ENCODE measurements at regions not wholly inside any gene's neighbourhood (a gene's known extent, or its start where the extent isn't known, plus 50 kb on each side); places are given as distances from the start of the nearest gene placed in this dataset.

DNA sequence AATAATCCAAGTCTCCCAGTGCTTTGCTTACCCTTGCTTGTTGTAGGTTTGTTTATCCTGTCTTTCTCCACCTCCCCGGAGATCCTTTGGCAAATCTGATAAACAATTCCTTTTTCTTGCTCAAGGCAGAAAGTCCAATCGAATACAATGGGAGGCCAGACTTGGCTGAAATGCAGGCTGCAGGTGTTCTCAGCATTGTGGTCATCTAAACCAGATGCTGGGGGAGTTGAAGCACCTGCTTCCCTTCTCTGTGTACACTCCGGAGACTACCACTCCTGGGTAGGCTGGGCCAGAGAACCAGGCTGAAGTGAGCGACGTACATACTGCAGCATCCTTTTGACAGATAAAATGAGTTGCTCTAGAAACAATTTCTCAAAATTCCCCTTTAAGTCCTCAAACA is 82.6 kb upstream of the PREP start:
- intact Hi-C loops (cut with micrococcal nuclease) = loop anchor here (2.0 kb wide), 3 partner anchors 161 to 815 kb away; no protein-coding TSS in a partner anchor
- H3K27ac Mint-ChIP-seq = no peak overlapping the region
- H3K9me3 Mint-ChIP-seq = no peaks in the 10 kb centered on the region
- H3K36me3 Mint-ChIP-seq (ENCODE audit: low read depth) = no peaks in the 10 kb centered on the region
- CTCF ChIA-PET = interaction anchor here (0.9 to 1.0 kb wide), 2 partner anchors 54 to 956 kb away, joined by 3 to 5 read pairs; no protein-coding TSS in a partner anchor
- DNase-seq = no peak
- no peak overlapping the region for H3K4me3 Mint-ChIP-seq
- H3K27me3 Mint-ChIP-seq (ENCODE audit: low read depth) = peaks cover 18% of the 10 kb centered on the region
- no peaks in the 10 kb centered on the region for H3K4me1 Mint-ChIP-seq (ENCODE audit: low read depth)

DNA sequence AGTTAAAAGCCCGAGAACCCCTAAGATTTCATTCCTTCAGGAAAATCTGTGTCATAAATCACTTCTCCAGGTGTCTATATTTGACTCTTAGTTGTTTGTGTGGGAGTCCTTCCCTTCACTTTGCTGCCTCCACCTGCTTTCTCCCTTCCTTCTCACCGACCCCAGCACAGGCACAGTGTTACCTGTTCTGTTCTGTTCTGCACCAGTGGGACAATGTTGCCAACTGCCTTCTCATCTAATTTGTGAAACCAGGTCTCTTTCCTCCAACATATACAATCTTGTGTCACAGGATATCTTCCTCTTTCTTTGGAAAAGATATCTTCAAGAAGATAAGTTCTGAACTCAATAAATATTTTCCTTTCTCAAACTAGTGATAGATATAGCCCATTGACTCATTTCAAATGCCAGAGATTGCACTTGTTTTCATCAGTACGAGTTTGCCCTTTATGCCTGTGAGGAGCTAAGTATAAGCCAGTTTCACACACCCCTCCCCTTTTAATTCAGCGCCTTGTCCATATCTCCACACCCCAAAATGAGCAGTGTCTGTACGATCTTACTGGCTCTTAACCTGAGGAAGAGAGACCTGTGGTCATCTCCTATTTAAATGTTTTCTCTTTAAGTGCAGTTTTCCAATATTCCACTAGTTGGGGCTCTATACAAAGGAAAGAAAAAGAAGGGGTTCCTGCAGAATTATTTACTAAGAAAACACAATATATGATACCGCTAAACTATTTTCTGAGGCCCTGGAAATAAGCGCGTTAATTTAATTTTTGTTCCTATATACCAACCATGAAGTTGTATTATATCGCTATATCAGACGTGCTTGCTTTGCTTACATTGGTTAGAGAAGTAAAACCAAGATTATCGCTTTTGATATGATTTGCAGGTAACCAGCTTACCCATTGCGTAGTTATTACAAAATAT is 81.6 kb upstream of the PREP start:
- H3K4me3 Mint-ChIP-seq = no peak overlapping the region
- intact Hi-C loops (cut with micrococcal nuclease) = loop anchor here (1.0 to 5.0 kb wide), 6 partner anchors 162 to 816 kb away; partner anchors contain the start of gene PRDM1

DNA sequence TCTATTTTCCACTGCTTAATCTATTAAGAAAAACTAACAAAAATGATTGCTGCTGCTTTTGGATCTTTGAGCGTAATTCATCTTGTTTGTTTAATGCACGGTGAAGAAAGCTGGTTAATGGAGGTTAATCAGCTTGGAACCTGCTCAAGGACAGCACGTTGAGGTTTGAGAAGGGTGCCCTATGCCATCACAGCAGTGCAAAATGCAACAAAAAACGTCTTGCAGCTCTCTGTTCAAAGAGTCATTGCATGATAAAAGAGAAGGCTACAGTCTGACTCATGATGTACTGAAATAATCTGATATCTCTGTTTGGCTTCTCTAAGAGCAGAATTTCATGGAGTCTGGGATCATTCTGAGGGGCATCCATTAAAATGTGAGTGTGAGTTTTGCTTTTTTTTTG is 80.6 kb upstream of the PREP start:
- Mint-ChIP-seq H3K4me3 (no peak overlapping the region), H3K27ac (no peak overlapping the region), H3K4me1 (ENCODE audit: low read depth) (no peaks in the 10 kb centered on the region), H3K27me3 (ENCODE audit: low read depth) (peaks cover 20% of the 10 kb centered on the region), H3K36me3 (ENCODE audit: low read depth) (no peaks in the 10 kb centered on the region), H3K9me3 (no peaks in the 10 kb centered on the region)
- DNase-seq = no peak
- CTCF ChIA-PET = interaction anchor here (0.9 to 1.1 kb wide), 3 partner anchors 10 to 739 kb away, joined by 3 read pairs; no protein-coding TSS in a partner anchor
- intact Hi-C loops (cut with micrococcal nuclease) = loop anchor here (5.0 kb wide), 2 partner anchors 249 to 659 kb away; no protein-coding TSS in a partner anchor

More for the DNA sequence above, 81.6 kb upstream of the PREP start:
- H3K27me3 Mint-ChIP-seq (ENCODE audit: low read depth) = peaks cover 18% of the 10 kb centered on the region
- CTCF ChIA-PET = interaction anchor here (0.9 to 1.0 kb wide), 3 partner anchors 9 to 957 kb away, joined by 3 to 5 read pairs (median 3); no protein-coding TSS in a partner anchor
- no peaks in the 10 kb centered on the region for H3K4me1 Mint-ChIP-seq (ENCODE audit: low read depth)
- no peak for DNase-seq
- H3K27ac Mint-ChIP-seq = no peak overlapping the region
- no peaks in the 10 kb centered on the region for H3K9me3 Mint-ChIP-seq
- no peaks in the 10 kb centered on the region for H3K36me3 Mint-ChIP-seq (ENCODE audit: low read depth)

DNA sequence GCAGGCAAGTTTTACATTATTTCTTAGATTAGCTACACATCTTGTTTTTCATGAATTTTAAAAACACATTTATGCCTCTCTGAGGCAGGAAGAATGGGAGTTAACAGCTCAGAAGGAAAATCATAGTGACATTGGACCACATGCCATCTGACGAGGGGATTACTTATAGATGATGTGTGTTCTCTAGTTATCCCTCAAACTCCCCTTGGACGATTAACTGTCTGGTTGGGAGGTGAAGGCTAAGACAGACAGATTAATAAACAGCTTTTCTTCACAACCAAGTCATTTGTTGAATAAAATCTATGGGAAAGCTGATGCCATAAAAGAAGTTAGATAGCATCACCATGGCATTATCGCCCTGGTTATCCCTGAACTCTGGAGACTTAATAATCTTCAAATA is 80.0 kb upstream of the PREP start:
- peaks cover 22% of the 10 kb centered on the region for H3K27me3 Mint-ChIP-seq (ENCODE audit: low read depth)
- H3K4me1 Mint-ChIP-seq (ENCODE audit: low read depth) = no peaks in the 10 kb centered on the region
- no peak for DNase-seq
- CTCF ChIA-PET = interaction anchor here (0.6 to 1.1 kb wide), 3 partner anchors 164 to 740 kb away, joined by 3 read pairs; no protein-coding TSS in a partner anchor
- H3K9me3 Mint-ChIP-seq = no peaks in the 10 kb centered on the region
- intact Hi-C loops (cut with micrococcal nuclease) = loop anchor here (5.0 kb wide), 2 partner anchors 249 to 659 kb away; no protein-coding TSS in a partner anchor
- no peaks in the 10 kb centered on the region for H3K36me3 Mint-ChIP-seq (ENCODE audit: low read depth)
- no peak overlapping the region for H3K4me3 Mint-ChIP-seq
- H3K27ac Mint-ChIP-seq = no peak overlapping the region

DNA sequence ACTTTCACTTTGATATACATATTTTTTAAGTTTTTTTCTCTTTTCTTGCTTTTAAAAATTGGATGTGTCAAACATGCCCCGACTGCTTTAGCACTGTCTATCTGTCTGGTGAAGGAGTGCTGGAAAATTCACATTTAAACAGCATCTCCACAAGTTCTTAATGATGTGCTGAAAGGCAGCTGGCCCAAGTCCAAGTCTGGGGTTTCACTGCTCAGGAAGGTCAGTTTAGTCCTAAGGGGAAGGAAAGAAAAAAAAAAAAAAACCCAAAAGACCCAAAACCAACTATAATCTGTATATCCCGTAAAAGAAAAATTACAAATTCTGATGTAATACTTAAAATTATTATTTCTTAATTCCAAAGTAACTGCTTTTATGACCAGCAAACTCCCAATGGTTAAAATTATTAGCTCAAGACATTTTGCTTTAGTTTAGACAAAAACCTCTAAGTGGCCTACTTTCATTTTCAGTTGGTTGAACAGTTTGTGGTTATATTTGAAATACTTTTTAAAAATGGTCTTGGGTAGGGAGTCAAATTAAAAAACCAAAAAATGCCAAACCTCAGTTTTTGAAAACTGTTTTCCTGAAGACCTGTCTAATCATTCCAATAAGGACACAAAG is 79.5 kb upstream of the PREP start:
- no peaks in the 10 kb centered on the region for H3K4me1 Mint-ChIP-seq (ENCODE audit: low read depth)
- H3K36me3 Mint-ChIP-seq (ENCODE audit: low read depth) = no peaks in the 10 kb centered on the region
- peaks cover 23% of the 10 kb centered on the region for H3K27me3 Mint-ChIP-seq (ENCODE audit: low read depth)
- no peak overlapping the region for H3K4me3 Mint-ChIP-seq
- H3K9me3 Mint-ChIP-seq = no peaks in the 10 kb centered on the region
- intact Hi-C loops (cut with micrococcal nuclease) = loop anchor here (5.0 kb wide), 2 partner anchors 250 to 660 kb away; no protein-coding TSS in a partner anchor
- no peak overlapping the region for H3K27ac Mint-ChIP-seq
- CTCF ChIA-PET = interaction anchor here (0.6 to 1.1 kb wide), 3 partner anchors 165 to 741 kb away, joined by 3 read pairs; no protein-coding TSS in a partner anchor
- no peak for DNase-seq

GRCh38 chr6:105476978-105477377 is 74.1 kb upstream of the PREP start:
- no peak overlapping the region for H3K4me3 Mint-ChIP-seq
- intact Hi-C loops (cut with micrococcal nuclease) = no loop called here
- CTCF ChIA-PET = no interaction called here
- H3K9me3 Mint-ChIP-seq = no peaks in the 10 kb centered on the region
- no peak overlapping the region for H3K27ac Mint-ChIP-seq
- H3K27me3 Mint-ChIP-seq (ENCODE audit: low read depth) = peaks cover 32% of the 10 kb centered on the region
- H3K36me3 Mint-ChIP-seq (ENCODE audit: low read depth) = no peaks in the 10 kb centered on the region
- H3K4me1 Mint-ChIP-seq (ENCODE audit: low read depth) = no peaks in the 10 kb centered on the region
- DNase-seq = no peak

- H3K9me3 Mint-ChIP-seq = no peaks in the 10 kb centered on the region
- no peak overlapping the region for H3K27ac Mint-ChIP-seq
- H3K4me3 Mint-ChIP-seq = no peak overlapping the region
- intact Hi-C loops (cut with micrococcal nuclease) = no loop called here
- no peak for DNase-seq
- no peaks in the 10 kb centered on the region for H3K36me3 Mint-ChIP-seq (ENCODE audit: low read depth)
- H3K4me1 Mint-ChIP-seq (ENCODE audit: low read depth) = no peaks in the 10 kb centered on the region
- peaks cover 27% of the 10 kb centered on the region for H3K27me3 Mint-ChIP-seq (ENCODE audit: low read depth)
- CTCF ChIA-PET = interaction anchor here (0.7 kb wide), 1 partner anchor 722 kb away, joined by 3 read pairs; no protein-coding TSS in a partner anchor
Measured at GRCh38 chr6:105474234-105474633, 71.4 kb upstream of the PREP start.

DNA sequence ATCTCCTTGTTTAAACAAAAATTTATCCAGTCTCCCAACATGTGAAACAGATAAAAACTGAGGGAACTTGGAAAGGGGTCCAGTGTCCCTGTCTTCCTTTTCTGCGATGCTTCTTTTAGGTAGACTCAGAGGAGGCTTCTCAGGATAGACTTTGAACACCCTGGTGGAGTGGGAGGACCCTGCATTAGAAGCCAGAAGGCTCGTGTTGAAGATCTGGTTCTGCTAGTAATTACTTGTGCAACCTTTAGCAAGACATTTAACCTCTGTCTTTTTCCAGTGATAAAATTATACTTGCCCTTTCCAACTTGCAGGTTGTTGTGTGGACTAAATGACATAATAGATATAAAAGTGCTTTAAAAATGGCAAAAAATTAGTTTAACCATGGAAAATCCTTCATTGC is 67.1 kb upstream of the PREP start:
- no peak for DNase-seq
- intact Hi-C loops (cut with micrococcal nuclease) = no loop called here
- Mint-ChIP-seq H3K36me3 (ENCODE audit: low read depth) (no peaks in the 10 kb centered on the region), H3K27ac (no peak overlapping the region), H3K9me3 (peaks cover 13% of the 10 kb centered on the region), H3K4me1 (ENCODE audit: low read depth) (no peaks in the 10 kb centered on the region), H3K4me3 (no peak overlapping the region), H3K27me3 (ENCODE audit: low read depth) (peaks cover 27% of the 10 kb centered on the region)
- CTCF ChIA-PET = no interaction called here

DNA sequence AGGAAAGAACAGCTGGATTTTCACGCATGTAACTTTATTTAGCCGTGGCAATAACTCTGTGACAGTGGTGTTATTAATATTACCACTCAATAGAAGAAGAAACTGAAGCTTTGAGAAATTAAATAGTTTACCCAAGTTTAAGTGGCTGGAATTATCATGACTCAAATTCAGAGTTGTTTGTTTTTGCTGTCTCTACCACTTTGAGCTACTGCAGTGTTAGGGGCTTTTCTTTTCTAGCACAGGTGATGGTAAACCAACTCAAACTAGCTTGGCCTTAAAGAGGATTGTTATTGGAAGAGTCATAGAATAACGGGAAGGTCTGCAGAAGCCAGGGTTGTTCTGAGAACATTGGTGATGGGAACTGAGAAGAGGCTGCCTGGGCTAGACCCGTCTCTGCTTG is 66.0 kb upstream of the PREP start:
- no peak for DNase-seq
- CTCF ChIA-PET = interaction anchor here (0.6 kb wide), 1 partner anchor 1529 kb away, joined by 3 read pairs; no protein-coding TSS in a partner anchor
- intact Hi-C loops (cut with micrococcal nuclease) = no loop called here
- no peaks in the 10 kb centered on the region for H3K36me3 Mint-ChIP-seq (ENCODE audit: low read depth)
- H3K4me3 Mint-ChIP-seq = no peak overlapping the region
- peaks cover 14% of the 10 kb centered on the region for H3K9me3 Mint-ChIP-seq
- H3K27me3 Mint-ChIP-seq (ENCODE audit: low read depth) = peaks cover 28% of the 10 kb centered on the region
- no peaks in the 10 kb centered on the region for H3K4me1 Mint-ChIP-seq (ENCODE audit: low read depth)
- no peak overlapping the region for H3K27ac Mint-ChIP-seq

GRCh38 chr6:105460860-105461259 is 58.0 kb upstream of the PREP start:
- H3K27ac Mint-ChIP-seq = no peak overlapping the region
- CTCF ChIA-PET = no interaction called here
- no peaks in the 10 kb centered on the region for H3K36me3 Mint-ChIP-seq (ENCODE audit: low read depth)
- H3K9me3 Mint-ChIP-seq = peaks cover 7% of the 10 kb centered on the region
- no peaks in the 10 kb centered on the region for H3K4me1 Mint-ChIP-seq (ENCODE audit: low read depth)
- intact Hi-C loops (cut with micrococcal nuclease) = no loop called here
- H3K27me3 Mint-ChIP-seq (ENCODE audit: low read depth) = peaks cover 10% of the 10 kb centered on the region
- no peak for DNase-seq
- no peak overlapping the region for H3K4me3 Mint-ChIP-seq

GRCh38 chr6:105459864-105460263 is 57.0 kb upstream of the PREP start:
- Mint-ChIP-seq H3K4me3 (no peak overlapping the region), H3K36me3 (ENCODE audit: low read depth) (no peaks in the 10 kb centered on the region), H3K4me1 (ENCODE audit: low read depth) (no peaks in the 10 kb centered on the region), H3K9me3 (no peaks in the 10 kb centered on the region), H3K27ac (no peak overlapping the region), H3K27me3 (ENCODE audit: low read depth) (peaks cover 4% of the 10 kb centered on the region)
- no peak for DNase-seq
- intact Hi-C loops (cut with micrococcal nuclease) = no loop called here
- CTCF ChIA-PET = no interaction called here

DNA sequence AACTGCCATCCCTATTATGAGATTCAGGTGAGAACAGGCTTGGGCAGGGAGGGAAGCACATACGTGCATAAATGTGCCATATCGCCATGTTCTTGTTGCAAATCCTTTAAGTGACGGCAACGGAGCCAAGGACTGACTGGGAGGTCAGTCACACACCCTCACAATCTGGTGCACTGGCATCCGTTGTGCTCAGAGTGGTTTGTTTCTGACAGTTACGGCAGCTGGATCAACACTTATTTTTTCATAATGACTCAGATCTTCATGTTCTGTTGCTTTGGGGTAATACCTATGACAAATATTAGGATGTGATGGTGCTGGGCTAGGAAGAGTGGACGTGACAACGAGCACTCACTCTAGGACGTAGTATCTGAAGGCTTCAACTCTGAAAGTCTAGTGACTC is 56.2 kb upstream of the PREP start:
- no peak for DNase-seq
- H3K9me3 Mint-ChIP-seq = no peaks in the 10 kb centered on the region
- intact Hi-C loops (cut with micrococcal nuclease) = no loop called here
- no peak overlapping the region for H3K27ac Mint-ChIP-seq
- CTCF ChIA-PET = no interaction called here
- H3K36me3 Mint-ChIP-seq (ENCODE audit: low read depth) = no peaks in the 10 kb centered on the region
- H3K4me3 Mint-ChIP-seq = no peak overlapping the region
- peaks cover 4% of the 10 kb centered on the region for H3K27me3 Mint-ChIP-seq (ENCODE audit: low read depth)
- no peaks in the 10 kb centered on the region for H3K4me1 Mint-ChIP-seq (ENCODE audit: low read depth)

Data from activated naive CD4-positive, alpha-beta T cell treated with anti-CD3 and anti-CD28 coated beads for 36 hours (primary cell).